ENCODE measurements at regions not wholly inside any gene's neighbourhood (a gene's known extent, or its start where the extent isn't known, plus 50 kb on each side); places are given as distances from the start of the nearest gene placed in this dataset.

DNA sequence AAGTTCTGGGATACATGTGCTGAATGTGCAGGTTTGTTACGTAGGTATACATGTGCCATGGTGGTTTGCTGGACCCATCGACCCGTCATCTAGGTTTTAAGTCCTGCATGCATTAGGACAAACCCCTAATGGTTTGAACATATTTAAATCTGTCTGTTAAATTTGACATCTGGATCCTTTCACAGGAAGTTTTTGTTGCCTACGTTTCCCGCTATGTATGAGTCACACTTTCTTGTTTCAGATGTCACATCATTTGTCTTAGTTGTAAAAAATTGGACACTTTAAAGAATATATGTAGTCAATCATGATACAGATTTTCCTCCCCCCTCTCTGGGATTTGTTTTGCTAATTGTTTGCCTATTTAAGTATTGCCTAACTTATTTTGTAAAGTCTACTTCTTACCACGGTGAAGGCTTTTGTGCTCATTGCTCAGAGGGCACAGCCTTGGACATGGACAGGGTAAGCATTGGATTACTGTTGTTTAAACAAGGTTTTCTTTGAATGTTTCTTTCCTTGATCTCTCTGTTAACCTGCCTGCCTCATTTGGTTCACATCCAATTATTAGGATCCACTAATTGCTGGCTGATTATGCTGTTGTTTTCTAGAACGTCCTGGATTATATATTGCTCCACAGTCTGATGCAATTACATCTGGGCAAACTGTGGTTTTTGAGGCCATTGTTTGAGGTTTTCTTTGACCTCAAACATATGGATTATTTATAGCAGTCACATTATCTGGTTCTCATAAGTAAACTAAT lies 1441.4 kb downstream of the AACS start:
- no peak for DNase-seq (ENCODE audit: low read depth in 2 of 2)

DNA sequence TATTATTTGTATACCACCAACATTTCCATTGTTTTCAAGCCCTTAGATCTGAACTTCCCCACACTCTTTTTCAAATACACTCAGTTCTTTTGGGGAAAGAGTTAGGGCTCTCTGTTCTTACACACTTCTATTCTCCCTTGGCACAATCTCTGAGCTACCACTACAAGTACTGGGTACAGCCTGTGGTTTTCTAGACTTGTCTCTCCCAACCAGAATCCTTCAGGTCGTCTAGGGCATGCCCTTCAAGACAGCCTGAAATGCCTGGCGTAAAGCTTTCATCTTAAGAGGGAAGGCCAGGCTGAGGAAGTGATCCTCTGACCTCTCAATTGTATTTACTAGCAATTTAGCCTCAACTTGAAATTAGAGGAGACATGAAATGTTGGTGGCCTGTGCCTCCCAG lies 1442.0 kb downstream of the AACS start:
- DNase-seq (ENCODE audit: low read depth in 2 of 2): no peak

DNA sequence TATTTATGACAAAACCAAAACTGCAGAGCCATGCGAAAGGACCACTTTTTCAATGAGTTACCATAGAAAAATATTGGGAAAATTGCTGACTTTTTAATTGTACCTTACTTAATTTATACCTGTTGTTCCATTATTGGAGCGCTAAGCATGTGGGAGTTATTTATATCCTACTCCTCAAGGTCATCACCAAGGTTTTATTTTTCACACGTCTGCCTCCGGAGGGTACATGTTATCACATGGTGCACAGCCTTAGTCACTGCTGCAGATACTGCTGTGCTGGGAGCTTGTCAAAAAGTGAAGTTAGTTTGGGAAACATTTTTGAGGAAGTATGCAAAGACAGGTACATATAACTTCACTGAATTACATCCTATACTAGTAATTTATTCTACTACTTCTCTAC lies 1444.3 kb downstream of the AACS start:
- no peak for DNase-seq (ENCODE audit: low read depth in 2 of 2)

DNA sequence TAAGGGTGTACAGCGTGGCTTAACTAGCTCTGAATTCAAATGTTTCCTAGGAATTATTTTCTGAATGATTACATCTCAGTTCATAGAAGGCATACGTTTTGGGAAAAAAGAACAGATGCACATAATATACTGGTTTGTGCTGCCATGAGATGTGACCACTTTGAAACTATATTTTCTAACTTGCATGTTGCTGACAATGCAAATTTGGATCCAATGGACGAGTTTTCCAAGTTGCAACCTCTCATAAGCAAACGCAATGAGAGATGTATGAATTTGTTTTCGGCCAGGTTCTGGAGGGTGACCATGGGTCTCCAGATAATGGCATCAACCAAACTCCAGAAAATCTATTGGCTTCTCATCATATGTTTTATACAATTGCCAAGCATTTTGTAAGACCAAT lies 1445.4 kb downstream of the AACS start:
- no peak for DNase-seq (ENCODE audit: low read depth in 2 of 2)

DNA sequence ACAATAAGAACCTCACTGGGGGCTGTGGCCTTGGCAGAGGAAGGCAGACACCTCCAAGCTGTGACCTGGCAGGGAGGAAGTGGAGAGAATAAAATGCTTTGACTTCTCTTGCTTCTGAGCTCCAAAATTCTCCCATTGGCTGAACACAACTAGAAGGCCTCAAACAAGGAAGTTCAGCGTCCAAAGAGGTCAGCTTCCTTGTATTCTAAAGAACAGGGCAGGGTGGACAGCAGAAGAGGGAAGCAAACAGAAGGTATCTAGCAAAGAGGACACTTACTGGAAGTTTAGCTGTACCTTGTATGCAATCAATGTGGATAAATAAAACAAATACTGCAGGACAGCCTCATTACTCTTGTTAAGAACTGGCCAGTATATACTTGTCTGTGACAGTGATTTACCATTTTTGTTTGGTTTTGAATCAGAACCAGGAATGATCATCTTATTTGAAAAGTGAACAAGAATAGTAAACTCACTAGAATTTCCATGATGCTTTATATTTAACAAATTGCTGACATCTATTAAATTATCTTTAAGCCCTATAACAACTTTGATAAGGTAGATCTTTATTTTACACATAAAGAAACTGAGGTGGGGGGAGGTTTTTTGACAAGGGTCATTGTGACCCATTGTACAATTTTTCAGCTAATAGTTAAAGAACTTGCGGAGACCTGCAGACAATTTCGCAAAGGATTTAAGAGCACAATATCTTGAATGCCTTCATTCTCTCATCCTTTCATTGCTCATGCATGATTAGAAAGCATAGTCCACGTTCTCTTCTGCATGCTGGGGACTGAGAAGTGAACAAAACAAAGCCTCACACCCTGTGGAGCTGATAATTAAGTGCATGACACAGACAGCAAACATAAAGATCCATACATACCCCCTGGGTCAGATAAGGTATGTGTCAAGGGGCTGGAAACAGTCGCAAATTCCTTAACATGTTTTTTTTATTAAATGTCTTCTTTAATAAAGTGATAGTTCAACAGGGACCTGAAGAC lies 1448.0 kb downstream of the AACS start:
- DNase-seq (ENCODE audit: low read depth in 2 of 2): no peak

DNA sequence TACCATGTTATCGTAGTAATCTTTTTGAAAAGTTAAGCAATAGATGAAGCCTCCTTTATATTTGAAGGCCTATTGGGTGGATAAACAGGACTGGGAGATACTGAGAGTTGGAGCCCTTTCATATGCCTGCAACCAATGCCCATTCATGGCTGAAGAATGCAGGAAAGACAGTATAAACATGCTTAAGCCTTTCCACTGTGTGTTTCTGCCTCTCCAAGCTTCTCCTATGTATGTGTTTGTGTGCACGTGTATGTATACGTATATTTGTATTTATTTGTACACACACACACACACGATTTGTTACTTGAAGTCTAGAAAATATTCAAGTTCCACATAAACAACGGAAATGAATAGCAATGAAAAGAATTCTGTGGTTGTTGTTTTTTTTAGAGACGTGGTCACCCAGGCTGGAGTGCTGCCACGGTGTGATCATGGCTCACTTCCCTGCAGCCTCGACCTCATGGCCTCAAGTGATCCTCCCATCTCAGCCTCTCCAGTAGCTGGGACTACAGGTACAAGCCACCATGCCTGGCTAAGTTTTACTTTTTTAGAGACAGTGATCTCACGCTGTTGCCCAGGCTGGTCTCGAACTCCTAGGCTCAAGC lies 1453.5 kb downstream of the AACS start:
- DNase-seq (ENCODE audit: low read depth in 2 of 2): no peak

DNA sequence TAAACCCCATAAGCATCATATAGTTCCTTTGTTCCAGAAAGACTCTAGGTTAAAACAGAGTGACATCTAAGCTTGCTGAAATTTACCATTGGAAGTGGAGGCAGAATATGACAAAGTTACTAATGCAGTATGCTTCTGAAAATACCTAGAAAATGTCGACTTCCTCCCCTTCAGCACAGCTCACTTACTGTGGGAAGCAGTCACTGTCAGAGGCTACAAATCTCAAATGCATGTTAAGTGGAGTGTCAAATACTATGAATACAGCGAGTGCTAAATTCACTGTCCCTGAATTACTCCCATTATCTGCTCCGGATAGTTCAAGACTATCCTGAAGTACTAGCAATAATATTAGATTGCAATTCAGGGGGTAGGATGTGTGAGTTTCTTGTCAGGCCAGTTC lies 1454.6 kb downstream of the AACS start:
- no peak for DNase-seq (ENCODE audit: low read depth in 2 of 2)

DNA sequence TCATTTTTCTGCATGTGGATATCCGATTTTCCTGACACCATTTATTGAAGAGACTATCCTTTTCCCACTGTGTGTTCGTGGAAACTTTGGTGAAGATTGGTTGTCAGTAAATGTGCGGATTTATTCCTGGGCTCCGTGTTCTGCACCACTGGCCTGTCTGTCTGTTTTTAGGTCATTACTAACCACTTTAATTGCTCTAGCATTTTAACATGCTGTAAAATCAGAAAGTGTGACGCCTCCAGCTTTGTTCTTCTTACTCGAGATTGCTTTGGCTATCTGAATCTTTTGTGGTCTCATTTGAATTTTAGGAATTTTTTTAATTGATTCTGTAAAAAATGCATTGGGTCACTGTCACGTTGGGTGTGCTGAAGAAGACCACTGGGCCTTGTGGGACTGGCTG lies 1458.7 kb downstream of the AACS start:
- no peak for DNase-seq (ENCODE audit: low read depth in 2 of 2)

DNA sequence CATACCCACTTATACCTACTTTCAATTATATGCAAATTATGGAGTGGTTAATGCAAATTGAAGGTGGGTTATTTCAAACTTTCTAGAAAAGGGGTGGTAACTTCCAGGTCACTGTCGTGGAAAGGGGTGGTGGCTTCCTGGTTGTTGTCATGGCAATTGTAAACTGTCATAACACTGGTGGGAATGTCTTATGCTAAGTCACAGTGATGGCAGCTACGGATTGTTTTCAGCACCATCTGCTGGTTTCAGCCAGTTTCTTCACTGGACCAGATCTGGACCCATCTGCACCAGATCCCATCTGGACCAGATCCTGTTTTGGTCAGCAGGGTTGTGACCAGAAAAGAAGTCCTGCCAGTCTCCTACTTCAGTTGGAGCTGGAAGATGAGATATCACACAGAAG lies 1469.3 kb downstream of the AACS start:
- DNase-seq (ENCODE audit: low read depth in 2 of 2): no peak

DNA sequence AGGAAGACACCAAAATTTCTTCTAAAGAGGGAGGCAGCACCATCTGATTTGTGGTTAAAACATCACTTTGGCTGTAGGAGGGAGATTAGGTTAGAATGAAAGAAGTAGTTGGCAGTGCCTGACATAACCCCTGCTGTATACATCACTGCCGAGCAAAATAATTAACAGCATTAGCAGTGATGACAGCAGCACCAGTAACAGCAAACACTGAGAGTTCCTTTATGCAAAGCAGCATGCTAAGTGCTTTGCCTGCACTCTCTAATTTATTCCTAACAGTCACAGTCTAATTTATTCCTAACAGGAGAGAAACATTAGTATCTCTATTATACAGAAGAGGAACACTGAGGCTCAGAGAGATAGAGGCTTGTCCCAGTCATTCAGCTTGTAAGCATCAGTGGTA lies 1469.7 kb downstream of the AACS start:
- DNase-seq (ENCODE audit: low read depth in 2 of 2): no peak

DNA sequence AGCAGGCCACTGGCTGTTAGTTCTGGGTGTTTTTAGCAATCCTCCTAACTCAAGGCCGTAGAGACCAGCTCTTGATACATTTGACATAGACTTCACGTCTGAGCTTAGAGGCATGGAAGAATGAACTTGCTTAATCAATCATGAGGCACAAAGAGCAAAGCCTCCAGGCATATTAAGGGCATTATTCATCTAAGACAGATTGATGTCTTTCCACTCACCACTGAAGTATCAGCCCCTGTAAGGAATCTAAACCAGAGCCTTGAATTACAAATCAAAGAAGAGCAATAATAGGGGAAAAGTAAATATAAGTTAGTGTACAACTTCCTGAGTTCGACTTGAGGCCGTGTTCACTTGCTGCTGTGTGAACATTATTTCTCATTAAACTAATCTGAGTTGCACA lies 1470.7 kb downstream of the AACS start:
- no peak for DNase-seq (ENCODE audit: low read depth in 2 of 2)

DNA sequence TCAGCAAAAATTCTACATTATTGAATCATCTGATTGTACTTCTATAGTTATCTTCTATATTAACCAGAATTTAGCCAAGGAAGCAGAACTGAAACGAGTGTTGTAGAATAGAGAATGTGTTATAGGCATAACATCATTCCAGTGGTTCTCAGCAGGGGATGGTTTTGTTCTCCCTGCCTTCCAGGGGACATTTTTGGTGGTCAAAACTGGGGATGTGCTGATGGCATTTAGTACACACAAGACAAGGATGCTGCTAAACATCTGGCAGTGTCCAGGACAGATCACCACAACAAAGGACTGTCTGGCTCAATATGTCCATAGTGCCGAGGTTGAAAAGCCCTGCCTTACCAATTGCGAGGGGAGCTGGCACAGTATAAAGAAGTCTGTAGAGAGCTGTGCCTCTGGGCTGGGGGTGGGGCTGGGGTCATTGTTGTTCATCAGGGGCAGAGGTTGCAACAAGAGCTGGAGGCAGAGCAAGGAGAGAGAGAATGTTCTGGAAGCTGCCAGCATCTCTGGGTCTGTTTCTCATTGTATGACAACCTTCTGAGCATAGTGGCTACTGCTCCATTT lies 1472.8 kb downstream of the AACS start:
- DNase-seq (ENCODE audit: low read depth in 2 of 2): no peak

DNA sequence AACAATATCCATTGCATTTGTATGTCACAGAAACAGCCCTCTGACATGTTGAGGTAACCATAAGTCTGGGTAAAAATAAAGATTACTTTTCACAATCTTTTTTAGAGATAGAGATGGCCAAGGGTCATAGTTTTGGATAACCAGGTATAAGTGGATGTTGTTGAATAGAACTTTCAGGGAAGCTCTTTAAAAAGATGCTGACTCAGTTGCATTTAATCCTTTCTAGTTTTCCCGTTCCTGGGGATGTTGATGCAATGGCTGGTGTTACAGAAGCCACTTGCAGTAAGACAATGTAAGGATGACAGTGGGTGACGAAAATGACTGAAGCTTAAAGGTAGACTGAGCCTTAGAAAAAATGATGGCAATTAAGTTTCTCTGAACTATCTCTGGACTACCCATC lies 1473.7 kb downstream of the AACS start:
- DNase-seq (ENCODE audit: low read depth in 2 of 2): no peak

DNA sequence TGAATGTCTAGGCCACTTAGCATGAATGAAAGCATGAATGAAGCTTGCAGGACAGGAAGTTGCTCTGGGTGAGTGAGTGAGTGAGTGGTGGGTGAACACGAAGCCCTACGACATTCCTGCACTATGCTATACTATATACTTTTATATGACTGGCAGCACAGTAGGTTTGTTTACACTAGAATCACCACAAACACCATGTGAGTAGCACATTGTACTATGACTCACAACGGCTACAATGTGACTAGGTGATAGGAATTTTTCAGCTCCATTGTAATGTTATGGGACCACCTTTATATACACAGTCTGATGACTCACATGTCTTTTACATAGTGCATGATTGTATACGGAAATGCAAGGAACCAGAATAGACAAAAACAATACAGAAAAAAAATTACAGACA lies 1480.2 kb downstream of the AACS start:
- no peak for DNase-seq (ENCODE audit: low read depth in 2 of 2)

DNA sequence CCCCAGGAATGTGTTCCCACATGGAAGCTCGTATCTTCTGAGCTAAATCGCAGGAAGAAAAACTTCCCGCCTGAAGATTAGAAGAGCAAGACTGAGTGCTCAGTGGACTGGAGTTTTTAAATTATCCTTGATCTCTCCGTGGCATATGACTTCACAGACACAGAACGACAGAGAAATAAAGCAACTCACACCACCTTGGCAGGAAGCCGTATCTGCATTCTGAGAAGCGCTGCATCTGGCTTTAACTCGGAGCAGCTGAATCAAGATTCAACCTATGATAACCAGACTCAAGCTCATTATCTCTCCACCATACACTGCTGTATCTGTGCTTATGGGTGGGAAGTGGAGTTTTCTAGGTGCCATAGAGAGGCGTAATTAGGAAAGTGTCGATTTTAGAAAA lies 1482.7 kb downstream of the AACS start:
- no peak for DNase-seq (ENCODE audit: low read depth in 2 of 2)

DNA sequence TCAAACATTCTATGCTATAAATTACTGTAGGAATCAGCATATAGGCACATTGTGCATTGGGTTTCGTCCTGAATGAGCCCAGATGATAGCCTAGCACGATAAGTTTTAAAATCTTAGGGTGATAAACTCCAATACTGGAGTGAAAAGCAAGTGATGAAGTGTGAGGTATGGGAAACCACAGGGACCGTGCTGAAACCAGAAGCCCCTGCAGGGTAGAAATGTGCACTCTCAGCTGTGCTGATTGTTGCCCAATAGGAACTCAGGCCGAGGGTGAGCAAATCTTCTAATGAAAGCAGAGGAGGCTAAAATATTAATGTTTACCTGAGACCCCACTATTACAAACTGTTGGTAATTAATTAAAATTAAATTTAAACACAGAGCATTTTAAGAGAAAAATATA lies 1486.6 kb downstream of the AACS start:
- DNase-seq (ENCODE audit: low read depth in 2 of 2): no peak

DNA sequence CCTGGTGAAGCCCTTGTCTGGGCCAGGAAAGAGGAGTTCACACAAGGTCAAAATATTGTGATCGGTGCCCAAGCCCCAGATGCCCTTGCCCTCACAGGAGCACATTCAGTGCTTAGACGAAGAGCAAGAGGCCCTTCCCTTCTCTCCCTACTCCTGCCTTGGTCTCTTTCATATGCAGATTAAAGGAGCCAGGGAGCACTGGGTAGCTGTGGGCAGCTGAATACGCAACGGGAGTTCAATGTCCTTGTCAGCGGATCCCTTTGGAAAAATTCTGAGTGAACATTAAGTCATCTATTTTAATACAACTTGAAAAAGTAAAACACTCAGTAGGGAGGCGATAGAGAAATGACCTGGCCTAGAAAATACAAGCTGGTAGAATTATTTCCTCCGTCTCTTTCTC lies 1489.4 kb downstream of the AACS start:
- no peak for DNase-seq (ENCODE audit: low read depth in 2 of 2)

DNA sequence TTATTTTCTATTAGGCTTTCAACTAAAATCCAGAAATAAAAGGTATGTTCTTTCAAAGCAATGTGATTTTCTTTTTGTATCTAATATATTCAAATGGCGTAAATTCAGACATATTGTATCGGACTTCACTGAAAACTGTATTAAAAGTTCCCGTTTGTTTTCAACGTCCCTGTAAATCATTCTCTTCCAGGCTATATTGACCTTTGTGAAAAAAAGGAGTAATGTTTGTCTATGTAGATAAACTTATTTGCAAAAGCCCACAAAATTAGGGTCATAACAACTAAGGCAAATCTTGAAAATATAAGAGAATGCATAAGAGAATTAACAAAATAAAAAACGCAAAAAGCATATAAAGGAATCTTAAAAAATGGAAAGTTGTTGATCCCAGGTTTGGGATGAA lies 1492.4 kb downstream of the AACS start:
- DNase-seq (ENCODE audit: low read depth in 2 of 2): no peak

DNA sequence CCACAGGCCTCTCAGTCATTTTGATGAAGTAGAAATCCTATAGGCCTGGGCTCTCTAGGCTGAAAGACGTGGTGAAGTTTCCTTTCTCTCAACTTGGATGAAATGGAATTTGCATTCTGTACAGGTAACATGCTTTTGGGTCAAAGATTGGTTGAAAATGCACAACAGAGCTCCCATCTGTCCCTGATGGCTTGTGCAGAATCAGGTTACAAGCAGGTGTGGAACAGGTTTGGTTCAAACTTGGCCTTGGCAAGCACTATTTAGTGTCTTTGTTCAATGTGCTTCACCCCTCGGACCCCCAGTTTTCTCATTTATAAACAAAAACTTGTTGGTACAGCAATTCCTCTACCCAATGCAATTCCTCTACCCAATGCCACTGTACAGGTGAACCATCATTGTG lies 1493.0 kb downstream of the AACS start:
- no peak for DNase-seq (ENCODE audit: low read depth in 2 of 2)

DNA sequence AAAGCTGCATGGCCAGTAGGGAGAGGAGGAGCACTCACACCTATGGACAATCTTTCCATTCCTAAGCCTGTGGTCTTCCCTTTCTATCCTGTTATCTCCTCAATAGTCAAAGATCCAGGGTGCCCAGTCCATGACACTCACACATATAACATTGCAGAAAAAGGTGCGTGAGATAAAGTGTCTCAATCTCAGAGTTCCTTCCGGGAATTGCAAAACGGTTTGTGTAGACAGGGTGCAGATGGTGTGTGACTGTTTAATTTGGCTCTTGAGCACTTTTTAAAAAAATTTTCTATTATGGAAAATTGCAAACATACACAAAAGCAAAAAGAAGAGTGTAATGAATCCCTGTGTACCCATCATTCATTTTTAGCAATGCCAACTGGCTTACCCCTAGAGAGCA lies 1493.6 kb downstream of the AACS start:
- DNase-seq (ENCODE audit: low read depth in 2 of 2): no peak

DNA sequence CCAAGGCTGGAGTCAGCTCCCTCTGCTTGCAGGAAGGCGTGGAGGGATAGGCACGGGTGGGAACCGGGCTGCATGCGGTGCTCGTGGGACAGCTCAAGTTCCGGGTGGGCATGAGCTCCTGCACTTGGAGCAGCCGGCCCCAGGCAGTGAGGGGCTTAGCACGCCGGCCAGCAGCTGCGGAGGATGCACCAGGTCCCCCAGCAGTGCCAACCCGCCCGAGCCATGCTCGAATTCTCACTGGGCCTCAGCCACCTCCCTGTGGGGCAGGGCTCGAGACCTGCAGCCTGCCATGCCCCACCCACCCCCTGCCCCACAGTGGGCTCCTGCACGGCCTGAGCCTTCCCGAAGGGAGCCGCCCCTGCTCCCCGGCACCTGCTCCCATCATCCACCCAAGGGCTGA lies 1501.8 kb downstream of the AACS start:
- no peak for DNase-seq (ENCODE audit: low read depth in 2 of 2)

DNA sequence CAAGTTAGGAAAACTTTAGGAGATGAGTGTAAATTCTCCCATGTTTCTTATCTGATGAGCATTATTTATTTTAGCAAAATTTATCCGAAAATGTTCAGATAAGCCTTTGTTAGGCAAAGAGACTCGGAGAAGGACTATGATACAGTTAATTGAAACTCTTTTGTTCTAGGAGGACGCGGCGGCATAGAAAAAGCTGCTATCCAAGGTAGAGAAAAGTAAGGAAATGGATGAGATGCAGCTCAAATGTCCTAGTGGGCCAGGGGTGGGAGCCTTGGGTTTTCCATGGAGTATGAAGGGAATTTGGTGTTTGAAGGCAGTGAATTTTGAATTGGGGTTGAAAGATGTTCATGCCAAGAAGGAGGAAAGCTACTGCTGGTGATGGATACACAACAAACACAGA lies 1504.5 kb downstream of the AACS start:
- no peak for DNase-seq (ENCODE audit: low read depth in 2 of 2)

All from activated CD4-positive, alpha-beta T cell treated with anti-CD3 and anti-CD28 coated beads for 24 hours (primary cell).